DMS 273 treated with DMSO at 0.1 percent for 48 hours (cell line): ENCODE measurements at regions not wholly inside any gene's neighbourhood (a gene's known extent, or its start where the extent isn't known, plus 50 kb on each side); places are given as distances from the start of the nearest gene placed in this dataset.
"Not testable (repeated sequence)": the region's sequence is repeated elsewhere in the genome, so short reads cannot be mapped to it uniquely, and the experiment has no call there.

Source experiments
- DNase-seq: peaks from one replicate; lab custom pipeline; 2025; lab: John Stamatoyannopoulos, UW

DNA sequence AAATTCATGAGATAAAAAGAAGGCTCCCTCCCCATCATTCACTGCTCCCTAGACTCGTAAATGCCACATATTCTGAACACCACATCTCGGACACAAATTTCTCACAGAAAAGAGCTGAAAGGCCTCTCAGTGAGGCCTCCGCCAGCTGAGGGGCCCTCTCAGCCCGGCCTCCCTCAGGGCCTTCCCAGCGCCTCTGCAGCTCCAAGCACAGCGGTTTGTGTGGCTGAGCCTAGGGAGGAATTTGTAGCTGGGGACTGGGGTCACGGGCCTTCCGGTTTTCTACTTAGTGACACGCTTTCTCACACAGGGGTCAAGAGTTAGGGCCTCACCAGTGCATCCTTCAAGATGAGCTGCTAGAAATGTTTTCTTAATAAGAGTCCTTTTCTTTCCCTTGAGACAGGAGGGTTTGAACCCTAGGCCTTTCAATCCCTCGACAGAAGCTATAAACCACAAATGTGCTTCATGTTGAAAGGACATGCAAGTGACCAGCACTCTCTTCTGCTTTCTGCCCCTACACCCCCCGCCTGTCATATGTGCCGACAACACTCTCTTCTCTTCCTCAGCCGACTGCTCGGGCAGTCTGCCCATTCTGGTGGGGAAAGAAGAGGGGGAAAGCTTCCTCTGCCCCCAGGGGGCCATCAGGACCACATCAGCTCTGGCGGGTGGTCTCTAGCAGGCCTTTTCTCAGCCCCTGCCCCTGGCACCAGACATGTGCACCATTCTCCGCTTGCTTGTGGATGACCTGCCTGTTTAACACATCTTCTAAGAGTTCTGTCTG is 104.9 kb downstream of the CHIC2 start:
- DNase-seq, result no peak

- no peak for DNase-seq
These were observed 108.0 kb downstream of the CHIC2 start for GRCh38 chr4:53956454-53956853.

DNA sequence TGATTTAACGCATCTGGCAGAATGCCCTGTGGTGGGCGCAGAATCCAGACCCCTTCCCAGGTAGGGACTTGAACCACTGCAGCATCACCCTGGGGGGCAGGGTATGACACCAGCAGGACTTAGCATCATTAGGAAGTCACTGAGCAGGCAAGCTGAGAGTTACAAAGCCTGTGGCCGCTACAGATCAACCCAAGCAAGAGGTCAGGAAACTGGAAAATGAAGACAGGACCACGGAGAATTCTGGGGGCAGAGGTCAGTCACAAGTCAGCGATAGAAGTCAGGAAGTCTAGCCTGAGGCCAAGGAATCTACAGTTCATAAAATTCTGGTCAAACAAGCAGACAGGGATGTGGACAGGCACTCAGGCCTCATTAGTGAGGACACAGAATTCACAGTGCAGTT is 108.4 kb downstream of the CHIC2 start:
- no peak for DNase-seq

DNA sequence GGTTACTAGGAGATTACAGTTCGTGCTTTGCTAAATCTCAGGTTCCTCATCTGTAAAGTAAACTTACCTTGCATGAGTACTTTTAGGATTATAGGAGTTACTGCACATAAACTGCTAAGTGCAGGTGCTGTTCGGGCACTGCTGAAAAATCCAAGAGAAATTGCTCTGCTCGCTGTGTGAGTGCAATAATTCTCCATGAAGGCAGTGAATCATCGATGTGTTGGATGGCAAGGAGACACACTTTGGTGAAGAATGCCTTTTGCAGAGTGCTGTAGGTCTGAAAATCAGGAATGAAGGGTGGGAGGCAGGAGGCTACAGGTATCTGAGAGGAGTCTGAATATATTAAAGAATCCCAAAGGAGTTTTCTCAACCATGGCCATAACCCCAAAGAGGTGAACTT is 113.0 kb downstream of the CHIC2 start:
- DNase-seq, result no peak

GRCh38 chr4:53943345-53944085 is 120.9 kb downstream of the CHIC2 start:
- DNase-seq, result no peak

GRCh38 chr4:53942712-53943111 is 121.7 kb downstream of the CHIC2 start:
- DNase-seq, result no peak

- DNase-seq, result no peak
These were observed 123.1 kb downstream of the CHIC2 start for GRCh38 chr4:53941331-53941730.

GRCh38 chr4:53939892-53940291 is 124.5 kb downstream of the CHIC2 start:
- DNase-seq, result not testable (repeated sequence)

- no peak for DNase-seq
These were observed 126.5 kb downstream of the CHIC2 start for GRCh38 chr4:53937918-53938317.

DNA sequence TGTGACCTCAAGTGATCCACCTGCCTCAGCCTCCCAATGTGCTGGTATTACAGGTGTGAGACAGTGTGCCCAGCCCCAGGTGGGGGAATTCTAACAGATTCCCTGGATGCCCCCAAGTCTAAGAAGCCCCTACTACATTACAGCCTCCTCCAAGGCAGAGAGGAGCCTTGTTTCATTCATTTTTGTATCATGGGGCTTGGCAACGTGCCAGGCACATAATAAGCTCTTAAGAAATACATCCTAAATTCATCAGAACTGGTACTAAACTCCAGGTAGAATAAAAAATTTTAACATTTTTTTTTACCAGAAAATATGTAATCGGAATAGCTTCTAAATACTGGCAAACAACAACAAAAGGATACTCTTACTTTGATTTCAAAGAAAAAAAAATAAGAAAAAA is 127.1 kb downstream of the CHIC2 start:
- DNase-seq, result no peak

DNA sequence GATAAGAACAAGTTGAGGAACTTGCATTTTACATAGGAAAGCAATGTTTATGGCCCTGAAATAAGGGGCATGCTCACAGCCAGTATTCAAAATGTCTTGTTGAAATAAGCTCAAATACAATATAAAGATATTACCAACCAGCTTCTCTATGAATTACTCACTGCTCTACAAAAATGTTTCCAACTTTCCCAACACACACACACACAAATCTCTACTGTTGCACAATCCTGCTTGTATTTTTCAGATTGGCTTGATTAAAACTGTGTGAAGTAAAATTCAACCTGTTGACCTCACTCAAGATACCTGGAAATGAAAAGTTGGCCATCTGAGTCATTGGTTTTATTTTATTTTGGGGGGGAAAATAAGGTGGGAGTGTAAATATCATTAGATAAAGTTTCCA is 128.6 kb downstream of the CHIC2 start:
- no peak for DNase-seq

DNA sequence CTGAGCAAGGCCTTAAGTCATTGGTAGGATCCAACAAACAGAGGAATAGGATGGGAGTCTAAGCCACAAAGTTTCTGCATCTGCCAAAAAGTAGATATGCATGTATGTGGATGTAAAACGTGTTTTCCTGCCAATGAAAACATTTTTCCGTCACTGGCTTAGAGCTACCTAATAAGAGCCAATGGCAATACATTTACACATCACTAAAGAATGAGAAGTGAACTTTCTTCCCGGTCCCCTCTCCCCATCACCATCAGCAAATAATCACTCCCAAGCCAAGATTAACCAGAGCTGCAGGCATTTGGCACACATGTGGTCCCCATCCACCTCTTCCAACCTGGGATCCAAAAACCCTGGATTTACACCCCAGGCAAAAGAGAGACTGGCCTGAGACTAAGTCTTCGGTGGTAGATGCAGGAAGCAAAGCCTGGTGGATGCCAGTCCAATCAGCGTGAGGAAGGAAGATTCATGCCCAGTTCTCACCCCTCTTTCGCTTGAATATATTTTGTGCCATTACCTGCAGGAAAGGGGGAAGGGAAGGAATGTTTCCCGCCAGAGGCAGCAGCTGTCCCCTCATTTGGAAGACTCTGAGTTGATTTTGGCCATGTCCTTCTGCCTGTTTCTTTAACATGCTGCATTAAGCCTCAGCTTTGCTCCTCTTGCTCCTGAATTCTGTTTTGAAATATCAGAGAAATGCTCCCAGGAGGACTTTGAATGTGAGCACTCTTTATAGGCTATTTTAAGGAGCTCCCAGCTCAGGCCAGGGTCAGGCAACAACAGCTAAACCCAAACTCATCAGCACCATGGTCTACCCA is 131.4 kb downstream of the CHIC2 start:
- DNase-seq, result no peak

DNA sequence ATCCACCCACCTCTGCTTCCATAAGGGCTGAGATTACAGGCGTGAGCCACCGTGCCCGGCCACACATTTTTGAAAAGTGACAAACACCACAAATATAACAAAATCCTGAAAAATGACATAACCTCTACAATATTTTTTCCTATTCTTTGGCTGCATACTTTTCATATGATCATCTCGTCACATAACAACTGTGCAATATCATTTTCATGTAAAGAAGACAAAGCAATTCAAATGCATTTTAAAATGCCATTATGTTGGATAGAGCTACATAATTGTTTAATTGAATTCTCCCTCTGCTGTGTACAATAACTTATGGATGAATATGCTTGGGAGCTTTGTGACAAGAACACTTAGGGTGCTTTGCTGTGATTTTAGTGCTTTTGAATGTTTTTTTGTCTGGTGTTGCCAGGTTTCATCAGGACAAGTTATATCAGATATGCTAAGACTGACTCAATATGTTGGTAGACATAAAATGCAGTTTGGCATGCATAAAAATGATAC is 132.9 kb downstream of the CHIC2 start:
- DNase-seq, result no peak

GRCh38 chr4:53929955-53930798 is 134.2 kb downstream of the CHIC2 start:
- peak; percentile 38 for DNase-seq

DNA sequence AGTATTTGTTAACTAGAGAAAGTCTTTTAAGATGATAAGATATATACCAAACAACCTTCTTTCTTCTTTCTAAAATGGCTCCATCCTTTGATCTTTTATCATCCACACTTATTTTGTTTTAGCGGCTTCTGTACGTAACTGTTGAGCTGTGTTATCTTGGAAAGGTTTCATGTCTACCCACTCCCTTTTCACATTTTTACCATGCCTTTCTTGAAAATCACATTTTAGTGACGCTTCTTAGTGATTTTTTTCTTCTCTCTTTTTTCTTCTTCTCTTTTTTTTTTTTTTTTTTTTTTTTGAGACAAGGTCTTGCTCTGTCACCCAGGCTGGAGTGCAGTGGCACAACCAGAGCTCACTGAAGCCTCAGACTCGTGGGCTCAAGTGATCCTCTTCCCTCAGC is 135.1 kb downstream of the CHIC2 start:
- no peak for DNase-seq

DNA sequence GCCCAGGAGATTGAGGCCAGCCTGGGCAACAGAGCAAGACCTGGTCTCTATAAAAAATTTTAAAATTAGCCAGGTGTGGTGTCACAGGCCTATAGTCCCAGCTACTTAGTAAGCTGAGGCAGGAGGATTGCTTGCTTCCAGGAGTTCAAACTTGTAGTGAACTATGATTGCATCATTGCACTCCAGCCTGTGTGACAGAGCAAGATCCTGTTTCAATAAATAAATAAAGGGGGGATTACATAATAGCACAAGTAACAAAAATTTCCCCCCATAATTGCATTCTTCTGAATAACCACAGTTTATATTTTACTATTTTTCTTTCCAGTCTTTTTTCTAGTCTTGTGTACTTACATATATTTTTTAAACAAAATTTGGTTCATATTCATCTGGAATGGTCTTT is 135.6 kb downstream of the CHIC2 start:
- DNase-seq, result no peak

DNA sequence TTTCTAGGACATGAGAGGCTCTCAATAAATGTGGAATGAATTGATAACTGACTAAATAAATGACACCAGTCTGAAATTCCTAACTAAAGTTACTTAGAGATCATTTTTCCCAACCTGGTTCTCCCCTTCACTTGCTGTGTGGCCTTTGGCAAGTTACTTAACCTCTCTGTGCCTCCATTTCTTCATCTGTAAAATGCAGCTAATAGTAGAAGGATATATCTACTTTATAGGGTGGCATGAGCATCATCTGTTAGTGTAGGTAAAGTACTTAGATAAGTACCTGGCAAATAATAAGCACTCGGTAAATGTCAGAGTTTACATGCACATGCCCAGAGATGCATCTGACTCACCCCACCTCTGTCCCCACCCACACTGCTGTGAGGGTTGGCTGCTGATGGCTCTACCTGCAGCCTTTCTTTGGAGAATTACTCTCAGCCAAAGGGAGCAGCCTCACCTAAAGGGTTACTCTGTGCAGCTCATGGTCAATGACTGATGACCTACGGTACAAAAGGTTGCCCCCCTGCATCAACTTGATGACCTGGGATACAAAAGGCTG is 139.3 kb downstream of the CHIC2 start:
- no peak for DNase-seq

DNA sequence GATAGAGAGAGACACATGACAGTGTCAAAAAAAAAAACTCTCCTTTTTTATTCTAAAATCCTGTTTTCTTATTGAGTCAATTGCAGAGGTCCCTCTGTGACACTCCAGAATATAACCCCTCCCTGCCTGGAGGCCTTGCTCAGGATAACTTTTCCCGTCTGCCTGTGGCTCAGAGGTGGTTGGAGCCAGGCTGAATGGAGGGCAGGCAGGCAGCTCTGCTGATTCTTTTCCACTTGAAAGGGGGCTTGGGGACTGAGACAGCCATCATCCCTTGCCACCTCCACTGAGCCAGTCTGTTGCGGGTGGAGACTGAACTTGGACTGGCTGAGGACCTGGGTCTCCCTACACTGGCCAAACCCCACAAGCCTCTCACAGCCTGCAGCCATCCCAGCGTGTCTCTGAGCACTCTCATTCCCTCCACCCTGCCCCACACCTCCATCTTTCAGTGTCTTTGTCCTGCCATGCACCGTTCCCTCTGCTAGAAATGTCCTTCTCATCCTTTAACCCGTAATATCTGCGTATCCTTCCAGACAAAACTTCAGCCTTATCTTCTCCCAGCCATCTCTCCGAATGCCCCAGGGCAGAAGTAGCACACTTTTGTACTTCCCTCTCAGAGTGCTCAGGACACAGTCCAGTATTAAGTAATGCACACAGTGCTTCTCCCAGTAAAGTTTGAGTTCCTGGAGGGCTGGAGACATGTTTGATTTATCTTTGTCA is 139.9 kb downstream of the CHIC2 start:
- DNase-seq, result no peak

- no peak for DNase-seq
These were observed 140.5 kb downstream of the CHIC2 start for GRCh38 chr4:53923921-53924320.

DNA sequence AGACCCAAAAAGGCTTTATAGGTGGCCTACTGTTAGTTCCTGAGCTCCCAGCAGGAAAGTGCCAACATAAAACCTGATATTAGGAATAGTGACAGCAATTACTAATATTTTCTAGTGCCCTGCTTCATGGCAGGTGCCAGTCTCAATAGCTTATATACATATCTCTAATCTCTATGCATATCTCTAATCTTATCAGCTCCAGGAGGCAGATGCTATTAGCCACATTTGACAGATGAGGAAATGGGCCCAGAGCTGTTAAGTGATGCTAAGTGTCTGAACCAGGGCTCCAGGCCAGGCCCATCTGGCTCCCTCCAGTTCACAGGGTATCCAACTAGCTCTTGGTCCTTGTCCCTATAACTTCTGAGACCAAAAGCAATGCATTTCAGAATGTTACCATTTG is 142.5 kb downstream of the CHIC2 start:
- no peak for DNase-seq

GRCh38 chr4:53920883-53921282 is 143.5 kb downstream of the CHIC2 start:
- DNase-seq, result no peak
